Naive B cell (primary cell): ENCODE measurements at regions not wholly inside any gene's neighbourhood (a gene's known extent, or its start where the extent isn't known, plus 50 kb on each side); places are given as distances from the start of the nearest gene placed in this dataset.
"Not testable (repeated sequence)": the region's sequence is repeated elsewhere in the genome, so short reads cannot be mapped to it uniquely, and the experiment has no call there.

Experiments
- ATAC-seq, 2 donors: fragments of 150-1000 bp; cut with Tn5 transposase; 2 replicates each; pipeline ENCODE4 v1.10.0; 2021; ENCODE audit warnings: low read depth in 2 of 2, mild to moderate bottlenecking in 2 of 2, moderate library complexity in 2 of 2
- DNase-seq: peaks from one replicate; pipeline ENCODE4 v3.0.0; 2022
- H3K27ac Mint-ChIP-seq, 6 donors: one replicate each; pipeline ENCODE4 v1.8.0; 2020 to 2022; ENCODE audit warnings: mild to moderate bottlenecking in 6 of 6, mixed read lengths in 6 of 6, moderate library complexity in 5 of 6, inconsistent platforms in 2 of 6
- H3K27me3 Mint-ChIP-seq, 3 donors: one replicate each; pipeline ENCODE4 v1.8.0; 2021 to 2022; ENCODE audit warnings: mixed read lengths in 3 of 3, mild to moderate bottlenecking in 1 of 3
- H3K36me3 Mint-ChIP-seq, 2 donors: one replicate each; pipeline ENCODE4 v1.8.0; 2020 to 2022; ENCODE audit warnings: mixed read lengths in 2 of 2, inconsistent platforms in 1 of 2, mild to moderate bottlenecking in 1 of 2
- H3K4me1 Mint-ChIP-seq, 3 donors: one replicate each; pipeline ENCODE4 v1.8.0; 2020 to 2022; ENCODE audit warnings: mixed read lengths in 3 of 3, inconsistent platforms in 1 of 3, mild to moderate bottlenecking in 1 of 3, moderate library complexity in 1 of 3
- H3K4me3 Mint-ChIP-seq, 8 donors: one replicate each; pipeline ENCODE4 v1.8.0; 2020 to 2022; ENCODE audit warnings: mild to moderate bottlenecking in 8 of 8, mixed read lengths in 8 of 8, moderate library complexity in 8 of 8, inconsistent platforms in 2 of 8
- H3K9me3 Mint-ChIP-seq, 7 donors: one replicate each; pipeline ENCODE4 v1.8.0; 2020 to 2022; ENCODE audit warnings: mixed read lengths in 7 of 7, mild to moderate bottlenecking in 5 of 7, inconsistent platforms in 2 of 7, moderate library complexity in 1 of 7

DNA sequence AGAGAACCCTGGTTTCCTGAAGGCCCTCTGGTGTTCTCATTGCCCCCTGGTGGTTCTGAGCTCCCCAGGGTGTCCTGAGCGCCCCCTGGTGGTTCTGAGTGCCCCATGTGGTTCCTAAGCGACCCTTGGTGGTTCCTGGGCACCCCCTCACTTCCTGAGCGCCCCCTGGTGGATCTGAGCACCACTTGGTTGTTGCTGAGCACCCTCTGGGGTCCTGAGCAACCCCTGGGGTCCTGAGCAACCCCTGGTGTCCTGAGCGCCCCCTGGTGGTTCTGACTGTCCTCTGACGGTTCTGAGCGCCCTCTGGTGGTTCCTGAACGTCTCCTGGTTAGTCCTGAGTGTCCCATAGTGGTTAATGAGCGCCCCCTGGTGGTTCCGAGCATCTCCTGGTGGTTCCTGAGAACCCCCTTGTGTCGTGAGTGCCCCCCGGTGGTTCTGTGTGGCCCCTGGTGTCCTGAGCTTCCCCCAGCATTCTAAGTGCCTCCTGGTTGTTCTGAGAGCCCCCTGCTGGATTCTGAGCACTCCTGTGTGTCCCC lies 568.3 kb downstream of the TMEM121 start:
- H3K9me3 Mint-ChIP-seq, result no peaks in the 10 kb centered on the region
- H3K4me3 Mint-ChIP-seq, result peak overlapping the region in 1 of 8 donors; percentile 1
- no peaks in the 10 kb centered on the region for H3K36me3 Mint-ChIP-seq
- DNase-seq (peak; percentile 29), ATAC-seq (peak; percentile 66 to 81)
- no peaks in the 10 kb centered on the region for H3K27me3 Mint-ChIP-seq
- H3K4me1 Mint-ChIP-seq, result peaks cover 0 to 5% (median 0%) of the 10 kb centered on the region in 3 donors
- peak overlapping the region in 1 of 6 donors; percentile 31 for H3K27ac Mint-ChIP-seq

DNA sequence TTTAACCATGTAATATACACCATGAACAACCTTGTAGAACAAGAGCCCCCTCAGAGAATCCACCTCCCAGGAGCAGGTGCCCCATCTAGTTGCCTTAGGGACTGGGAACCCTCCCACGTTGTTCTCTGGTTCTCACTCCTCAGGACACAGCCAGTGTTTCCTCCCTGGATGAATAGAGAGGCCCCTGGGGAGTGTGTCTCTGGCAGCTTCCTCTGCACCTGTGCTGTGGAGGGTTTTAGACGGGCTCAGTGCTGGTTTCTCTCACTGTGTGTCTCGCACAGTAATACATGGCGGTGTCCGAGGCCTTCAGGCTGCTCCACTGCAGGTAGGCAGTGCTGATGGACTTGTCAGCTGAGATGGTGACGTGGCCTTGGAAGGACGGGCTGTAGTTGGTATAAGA lies 581.3 kb downstream of the TMEM121 start:
- ATAC-seq (no peak), DNase-seq (no peak)
- H3K27me3 Mint-ChIP-seq, result peaks cover 0 to 7% (median 0%) of the 10 kb centered on the region in 3 donors
- no peaks in the 10 kb centered on the region for H3K4me1 Mint-ChIP-seq
- no peak overlapping the region for H3K27ac Mint-ChIP-seq
- no peaks in the 10 kb centered on the region for H3K9me3 Mint-ChIP-seq
- H3K4me3 Mint-ChIP-seq, result no peak overlapping the region
- no peaks in the 10 kb centered on the region for H3K36me3 Mint-ChIP-seq

DNA sequence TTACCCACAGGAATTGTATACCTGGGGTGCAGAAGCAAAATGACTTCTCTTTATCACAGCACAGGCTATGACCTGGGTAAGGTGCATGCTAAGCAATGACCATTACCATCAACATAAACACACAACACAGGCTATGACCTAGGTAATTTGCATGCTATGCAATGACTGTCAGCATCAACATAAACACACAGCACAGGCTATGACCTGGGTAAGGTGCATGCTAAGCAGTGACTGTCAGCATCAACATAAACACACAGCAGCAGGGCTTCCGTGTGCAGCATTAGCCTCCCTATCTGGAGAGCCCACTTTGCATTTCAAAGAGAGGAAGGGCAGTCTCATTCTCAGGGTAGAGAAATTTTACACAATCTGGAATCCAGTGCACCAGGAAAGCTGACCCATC lies 583.0 kb downstream of the TMEM121 start:
- DNase-seq (no peak), ATAC-seq (no peak)
- Mint-ChIP-seq H3K4me1 (no peaks in the 10 kb centered on the region), H3K27ac (no peak overlapping the region), H3K27me3 (peaks cover 0 to 2% (median 0%) of the 10 kb centered on the region in 3 donors), H3K36me3 (no peaks in the 10 kb centered on the region), H3K4me3 (peak overlapping the region in 1 of 8 donors; percentile 77), H3K9me3 (no peaks in the 10 kb centered on the region)

DNA sequence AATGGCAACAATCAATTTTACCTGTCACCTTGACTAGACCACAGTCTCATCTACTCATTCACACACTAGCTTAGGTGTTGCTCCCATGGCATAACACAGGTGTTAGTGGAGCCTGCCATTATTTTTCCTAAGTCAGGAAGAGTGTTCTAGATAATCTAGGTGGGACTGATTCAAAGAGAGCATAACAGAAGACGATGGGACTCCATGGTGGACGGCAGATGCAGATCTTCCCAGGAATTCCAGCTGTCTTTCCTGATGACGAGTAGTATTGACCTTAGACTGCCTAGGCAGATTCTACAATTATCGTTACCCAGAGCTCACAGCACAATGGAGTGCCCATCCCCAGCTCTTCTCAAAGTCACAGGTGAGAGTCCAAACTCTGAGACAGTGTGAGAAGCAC lies 589.0 kb downstream of the TMEM121 start:
- H3K9me3 Mint-ChIP-seq, result no peaks in the 10 kb centered on the region
- H3K4me1 Mint-ChIP-seq, result peaks cover 7 to 12% (median 10%) of the 10 kb centered on the region in 3 donors
- DNase-seq (no peak), ATAC-seq (no peak)
- peak overlapping the region in 1 of 8 donors; percentile 27 for H3K4me3 Mint-ChIP-seq
- peak overlapping the region in 1 of 6 donors; percentile 88 for H3K27ac Mint-ChIP-seq
- H3K36me3 Mint-ChIP-seq, result no peaks in the 10 kb centered on the region
- peaks cover 0 to 4% (median 0%) of the 10 kb centered on the region in 3 donors for H3K27me3 Mint-ChIP-seq

DNA sequence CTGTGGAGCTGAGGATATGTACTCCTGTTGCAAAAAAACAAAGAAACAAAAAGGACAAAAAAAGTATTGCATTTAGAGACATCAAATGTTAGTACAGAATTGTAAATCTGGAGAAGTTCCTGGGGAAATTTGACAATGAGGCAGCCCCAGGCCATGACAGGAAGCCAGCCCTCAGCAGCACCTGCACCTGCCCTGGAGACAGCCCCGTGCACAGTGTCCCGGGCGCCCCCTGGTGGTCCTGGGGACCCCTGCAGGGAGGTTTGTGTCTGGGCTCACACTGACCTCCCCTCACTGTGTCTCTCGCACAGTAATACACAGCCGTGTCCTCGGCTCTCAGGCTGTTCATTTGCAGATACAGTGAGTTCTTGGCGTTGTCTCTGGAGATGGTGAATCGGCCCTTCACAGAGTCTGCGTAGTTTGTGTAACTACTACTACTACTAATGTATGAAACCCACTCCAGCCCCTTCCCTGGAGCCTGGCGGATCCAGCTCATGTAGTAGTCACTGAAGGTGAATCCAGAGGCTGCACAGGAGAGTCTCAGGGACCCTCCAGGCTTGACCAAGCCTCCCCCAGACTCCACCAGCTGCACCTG lies 590.1 kb downstream of the TMEM121 start:
- not testable (repeated sequence) for H3K36me3 Mint-ChIP-seq, H3K9me3 Mint-ChIP-seq, H3K27ac Mint-ChIP-seq, DNase-seq, H3K27me3 Mint-ChIP-seq
- ATAC-seq, result peak; percentile 33 to 38
- Mint-ChIP-seq H3K4me3 (peak overlapping the region in 6 of 8 donors; percentile 9 to 81 (median 60)), H3K4me1 (peaks cover 7 to 18% (median 12%) of the 10 kb centered on the region in 3 donors)

DNA sequence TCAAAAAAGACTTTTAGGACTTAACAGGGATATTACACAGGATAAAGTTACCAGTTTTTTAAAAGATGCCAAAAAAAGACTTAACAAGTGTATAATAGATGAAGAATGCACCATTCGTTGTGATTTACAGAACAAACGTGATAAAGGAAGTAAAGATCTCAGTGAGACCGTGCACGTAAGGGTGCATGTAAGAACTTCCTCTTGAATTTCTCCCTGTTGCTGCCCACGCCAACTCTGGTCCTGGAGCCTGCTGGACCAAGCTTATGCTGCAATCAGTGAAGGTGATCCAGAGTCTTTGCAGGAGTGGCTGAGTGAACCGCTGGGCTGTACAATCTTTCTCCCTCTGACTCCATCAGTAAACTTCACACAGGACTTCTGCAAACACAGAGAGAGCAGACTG lies 593.7 kb downstream of the TMEM121 start:
- Mint-ChIP-seq H3K36me3 (no peaks in the 10 kb centered on the region), H3K27ac (no peak overlapping the region), H3K9me3 (no peaks in the 10 kb centered on the region), H3K4me3 (peak overlapping the region in 3 of 8 donors; percentile 55 to 73 (median 69)), H3K4me1 (peaks cover 7 to 18% (median 12%) of the 10 kb centered on the region in 3 donors), H3K27me3 (peaks cover 0 to 4% (median 0%) of the 10 kb centered on the region in 3 donors)
- ATAC-seq (no peak), DNase-seq (no peak)

DNA sequence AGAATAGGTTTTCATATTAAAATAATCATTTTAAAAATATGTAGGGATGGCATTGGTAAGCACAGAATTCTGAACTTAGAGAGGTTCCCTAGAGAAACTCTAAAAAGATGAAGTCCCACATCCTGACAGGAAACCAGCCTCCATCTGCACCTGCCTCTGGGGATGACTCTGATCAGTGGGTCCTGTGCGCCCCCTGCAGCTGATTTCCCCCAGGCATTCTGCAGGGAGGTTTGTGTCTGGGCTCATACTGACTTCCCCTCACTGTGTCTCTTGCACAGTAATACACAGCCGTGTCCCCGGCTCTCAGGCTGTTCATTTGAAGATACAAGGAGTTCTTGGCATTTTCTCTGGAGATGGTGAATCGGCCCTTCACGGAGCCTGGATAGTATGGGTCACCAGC lies 602.9 kb downstream of the TMEM121 start:
- peak; percentile 31 for DNase-seq
- Mint-ChIP-seq H3K27ac (peak overlapping the region in 1 of 6 donors; percentile 42), H3K9me3 (no peaks in the 10 kb centered on the region), H3K27me3 (peaks cover 0 to 5% (median 0%) of the 10 kb centered on the region in 3 donors), H3K4me1 (peaks cover 5 to 11% (median 10%) of the 10 kb centered on the region in 3 donors), H3K4me3 (peak overlapping the region in 5 of 8 donors; percentile 18 to 73 (median 47)), H3K36me3 (no peaks in the 10 kb centered on the region)
- peak in 1 of 2 donors; percentile 41 for ATAC-seq

DNA sequence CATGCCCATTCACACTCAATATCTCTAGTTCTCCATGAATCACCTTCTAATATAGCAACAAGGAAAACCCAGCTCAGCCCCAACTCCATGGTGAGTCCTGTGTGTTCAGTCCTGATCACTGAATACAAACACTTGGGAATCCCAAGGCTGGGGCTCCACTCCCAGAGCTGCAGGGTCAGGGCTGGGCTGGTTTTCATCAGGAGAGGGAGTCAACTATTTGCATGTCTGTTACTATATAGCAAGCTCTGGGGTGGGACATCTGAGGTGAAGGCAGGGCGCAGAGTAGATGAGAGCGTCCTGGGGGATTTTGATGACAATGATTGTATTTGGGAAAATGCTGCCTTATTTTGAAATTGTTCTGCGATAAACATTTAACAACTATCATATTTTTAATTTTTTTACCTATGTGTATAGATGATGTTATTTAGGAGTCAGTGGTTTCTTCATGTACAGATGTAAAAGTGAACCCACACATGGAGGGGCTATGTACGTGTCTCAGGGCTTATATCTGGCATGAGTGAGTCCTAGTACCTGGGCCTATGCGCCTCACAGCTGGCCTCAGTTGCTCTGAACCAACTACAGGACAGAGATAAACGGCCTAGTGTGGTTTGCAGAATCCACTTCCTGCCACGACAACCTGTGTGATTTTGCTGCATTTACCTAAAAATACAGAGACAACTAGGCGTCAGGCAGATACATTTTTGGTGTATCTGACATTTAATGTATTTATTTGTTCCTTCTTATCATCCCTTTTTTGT lies 603.7 kb downstream of the TMEM121 start:
- H3K27ac Mint-ChIP-seq, result peak overlapping the region in 4 of 6 donors; percentile 42 to 86 (median 70)
- not testable (repeated sequence) for H3K9me3 Mint-ChIP-seq, DNase-seq

DNA sequence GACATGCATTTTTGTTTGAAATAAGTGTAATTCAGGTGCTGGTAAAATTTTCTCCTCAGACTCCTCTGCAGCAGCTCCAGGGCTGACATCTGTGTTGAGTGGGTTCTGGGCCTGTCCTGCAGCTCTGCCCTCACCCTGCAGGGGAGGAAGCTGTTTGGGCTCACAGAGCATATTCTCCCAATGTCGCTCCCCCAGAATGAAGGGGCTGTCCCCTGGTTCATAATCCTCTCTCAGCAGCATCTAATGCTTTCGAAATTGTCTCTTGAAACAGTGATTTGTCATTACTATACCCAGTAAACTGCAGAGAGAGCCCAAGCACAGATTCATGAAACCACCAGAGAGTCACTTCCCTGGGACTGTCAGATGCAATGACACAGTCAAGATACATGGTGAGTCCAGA lies 606.7 kb downstream of the TMEM121 start:
- H3K4me1 Mint-ChIP-seq, result peaks cover 5 to 11% (median 10%) of the 10 kb centered on the region in 3 donors
- ATAC-seq, H3K27me3 Mint-ChIP-seq, H3K36me3 Mint-ChIP-seq, H3K9me3 Mint-ChIP-seq, H3K27ac Mint-ChIP-seq, DNase-seq: not testable (repeated sequence)
- peak overlapping the region in 2 of 8 donors; percentile 15 to 41 for H3K4me3 Mint-ChIP-seq

More for the DNA sequence above, 603.7 kb downstream of the TMEM121 start:
- H3K27me3 Mint-ChIP-seq, ATAC-seq, H3K36me3 Mint-ChIP-seq: not testable (repeated sequence)
- Mint-ChIP-seq H3K4me3 (peak overlapping the region in 5 of 8 donors; percentile 18 to 73 (median 49)), H3K4me1 (peaks cover 5 to 11% (median 10%) of the 10 kb centered on the region in 3 donors)

DNA sequence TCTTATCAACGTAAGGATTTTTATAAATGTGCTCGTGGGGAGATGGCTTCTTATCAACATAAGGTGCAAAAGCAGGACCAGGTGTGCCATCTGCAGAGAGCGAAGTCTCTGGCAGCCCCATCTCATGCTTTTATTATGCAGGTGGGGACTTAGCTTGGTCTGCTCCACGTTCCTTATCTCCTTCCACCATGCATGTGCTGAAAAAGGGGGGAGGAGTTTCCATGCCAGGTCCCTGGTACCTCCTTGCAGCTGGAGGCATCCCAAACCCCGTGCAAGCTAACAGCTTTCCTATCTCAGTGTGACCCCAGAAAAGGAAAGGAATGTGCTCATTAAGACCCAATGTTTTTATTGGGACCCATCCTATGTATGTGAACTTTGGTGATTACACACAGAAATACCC lies 608.5 kb downstream of the TMEM121 start:
- Mint-ChIP-seq H3K4me3 (no peak overlapping the region), H3K9me3 (no peaks in the 10 kb centered on the region), H3K4me1 (peaks cover 0 to under 1% (median 0%) of the 10 kb centered on the region in 3 donors), H3K36me3 (no peaks in the 10 kb centered on the region), H3K27me3 (no peaks in the 10 kb centered on the region), H3K27ac (no peak overlapping the region)
- DNase-seq, result no peak
- ATAC-seq, result no peak

DNA sequence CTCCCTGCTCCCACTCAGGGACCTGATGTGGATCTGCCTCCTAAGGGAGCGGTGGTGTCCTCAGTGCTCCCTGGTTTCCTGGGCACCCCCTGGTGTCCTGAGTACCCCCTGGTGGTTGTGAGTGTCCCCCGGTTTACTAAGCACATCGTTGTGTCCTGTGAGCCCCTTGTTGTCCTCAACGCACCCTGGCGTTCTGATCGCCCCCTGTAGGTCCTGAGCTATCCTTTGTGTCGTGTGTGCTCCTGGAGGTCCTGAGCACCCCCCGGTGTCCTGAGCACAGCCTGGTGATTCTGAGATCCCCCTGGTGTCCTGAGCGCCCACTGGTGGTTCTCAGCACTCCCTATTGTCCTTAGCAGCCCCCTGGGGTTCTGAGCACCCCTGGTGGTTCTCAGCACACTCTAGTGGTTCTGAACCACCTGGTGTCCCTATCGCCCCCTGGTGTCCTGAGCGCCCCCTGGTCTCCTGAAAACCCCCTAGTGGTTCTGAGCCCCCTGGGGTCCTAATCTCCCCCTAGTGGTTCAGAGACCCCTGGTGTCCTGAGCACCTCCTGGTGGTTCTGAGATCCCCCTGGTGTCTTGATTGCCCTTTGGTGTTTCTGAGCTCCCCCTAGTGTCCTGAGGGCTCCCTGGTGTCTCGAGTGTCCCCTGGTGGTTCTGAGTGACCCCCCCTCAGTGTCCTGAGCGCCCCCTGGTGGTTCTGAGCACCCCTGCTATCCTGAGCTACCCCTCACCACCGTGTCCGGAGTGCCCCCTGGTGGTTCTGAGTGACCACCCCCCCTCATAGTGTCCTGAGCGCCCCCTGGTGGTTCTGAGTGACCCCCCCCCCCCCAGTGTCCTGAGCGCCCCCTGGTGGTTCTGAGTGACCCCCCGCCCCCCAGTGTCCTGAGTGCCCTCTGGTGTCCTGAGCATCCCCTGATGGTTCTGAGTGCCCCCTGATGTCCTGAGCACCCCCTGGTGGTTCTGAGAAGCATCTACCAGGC lies 615.1 kb downstream of the TMEM121 start:
- Mint-ChIP-seq H3K4me3 (peak overlapping the region in 1 of 8 donors; percentile 39), H3K27me3 (no peaks in the 10 kb centered on the region), H3K36me3 (no peaks in the 10 kb centered on the region), H3K27ac (peak overlapping the region in 3 of 6 donors; percentile 20 to 69 (median 56)), H3K4me1 (no peaks in the 10 kb centered on the region), H3K9me3 (no peaks in the 10 kb centered on the region)
- ATAC-seq, result peak; percentile 21 to 43
- DNase-seq, result peak; percentile 23

DNA sequence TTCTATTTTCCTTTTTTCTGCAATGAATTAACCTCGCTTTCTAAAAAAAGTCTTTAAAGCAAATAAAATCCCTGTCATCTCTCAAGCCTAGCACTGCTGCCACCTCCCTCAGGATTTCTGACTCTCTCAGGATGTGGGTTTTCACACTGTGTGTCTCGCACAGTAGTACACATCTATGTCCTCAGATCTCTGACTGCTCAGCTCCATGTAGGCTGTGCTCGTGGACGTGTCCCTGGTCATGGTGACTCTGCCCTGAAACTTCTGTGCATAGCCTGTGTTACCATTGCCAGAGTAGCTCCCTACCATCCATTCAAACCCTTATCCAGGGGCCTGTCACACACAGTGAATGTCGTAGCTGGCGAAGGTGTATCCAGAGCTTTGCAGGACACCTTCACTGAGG lies 619.3 kb downstream of the TMEM121 start:
- not testable (repeated sequence) for H3K36me3 Mint-ChIP-seq, ATAC-seq, H3K9me3 Mint-ChIP-seq

More for the DNA sequence above, 619.3 kb downstream of the TMEM121 start:
- H3K4me3 Mint-ChIP-seq, result peak overlapping the region in 2 of 8 donors; percentile 30 to 38
- DNase-seq, H3K27ac Mint-ChIP-seq, H3K27me3 Mint-ChIP-seq, H3K4me1 Mint-ChIP-seq: not testable (repeated sequence)
